GM18951 (cell line): ENCODE measurements at regions not wholly inside any gene's neighbourhood (a gene's known extent, or its start where the extent isn't known, plus 50 kb on each side); places are given as distances from the start of the nearest gene placed in this dataset.

Experiments used
- POLR2A ChIP-seq: IDR thresholded peaks from 4 replicates; pipeline ENCODE4 v1.6.1; 2011; ENCODE audit warnings: mild to moderate bottlenecking; ENCODE audit not compliant: insufficient read length, insufficient read depth; ENCODE audit errors: extremely low read depth
- in situ Hi-C: fragments of 300-500 bp; cut with MboI; formaldehyde crosslinking; loops from one replicate; pipeline ENCODE4 v1.12.0; 2022; ENCODE audit warnings: low sequenced_read_pairs, mixed read lengths, inconsistent platforms; ENCODE audit not compliant: unreplicated experiment

- in situ Hi-C loops = no loop called here
- no peak for TF ChIP-seq POLR2A
These were observed 81.8 kb upstream of the CDCA7L start for GRCh38 chr7:22027475-22027874.

- TF ChIP-seq POLR2A = no peak
- in situ Hi-C loops = no loop called here
These were observed 80.3 kb upstream of the CDCA7L start for GRCh38 chr7:22025983-22026382.

GRCh38 chr7:22025075-22025474 lies 79.4 kb upstream of the CDCA7L start:
- in situ Hi-C loops = no loop called here
- no peak for TF ChIP-seq POLR2A

- no peak for TF ChIP-seq POLR2A
These were observed 74.2 kb upstream of the CDCA7L start for GRCh38 chr7:22019931-22020330.

GRCh38 chr7:22016507-22016906 lies 70.8 kb upstream of the CDCA7L start:
- in situ Hi-C loops = loop anchor here (25.0 kb wide), 1 partner anchor 754 kb away; no protein-coding TSS in a partner anchor
- TF ChIP-seq POLR2A = no peak

More at GRCh38 chr7:22019931-22020330, 74.2 kb upstream of the CDCA7L start:
- in situ Hi-C loops = loop anchor here (25.0 kb wide), 1 partner anchor 758 kb away; no protein-coding TSS in a partner anchor

GRCh38 chr7:22013711-22014110 lies 68.0 kb upstream of the CDCA7L start:
- in situ Hi-C loops = loop anchor here (25.0 kb wide), 1 partner anchor 751 kb away; no protein-coding TSS in a partner anchor

GRCh38 chr7:22008683-22009082 lies 63.0 kb upstream of the CDCA7L start:
- TF ChIP-seq POLR2A = no peak
- in situ Hi-C loops = loop anchor here (25.0 kb wide), 1 partner anchor 746 kb away; no protein-coding TSS in a partner anchor

More at GRCh38 chr7:22013711-22014110, 68.0 kb upstream of the CDCA7L start:
- TF ChIP-seq POLR2A = no peak

GRCh38 chr7:22008087-22008486 lies 62.4 kb upstream of the CDCA7L start:
- in situ Hi-C loops = loop anchor here (25.0 kb wide), 1 partner anchor 746 kb away; no protein-coding TSS in a partner anchor
- no peak for TF ChIP-seq POLR2A

GRCh38 chr7:22005151-22005550 lies 59.5 kb upstream of the CDCA7L start:
- no peak for TF ChIP-seq POLR2A
- in situ Hi-C loops = loop anchor here (25.0 kb wide), 1 partner anchor 743 kb away; no protein-coding TSS in a partner anchor

GRCh38 chr7:22002726-22003125 lies 57.0 kb upstream of the CDCA7L start:
- no peak for TF ChIP-seq POLR2A
- in situ Hi-C loops = loop anchor here (25.0 kb wide), 1 partner anchor 740 kb away; no protein-coding TSS in a partner anchor

- TF ChIP-seq POLR2A = no peak
- in situ Hi-C loops = loop anchor here (25.0 kb wide), 1 partner anchor 739 kb away; no protein-coding TSS in a partner anchor
These were observed 55.8 kb upstream of the CDCA7L start for GRCh38 chr7:22001345-22002004.

- no peak for TF ChIP-seq POLR2A
- in situ Hi-C loops = loop anchor here (25.0 kb wide), 1 partner anchor 738 kb away; no protein-coding TSS in a partner anchor
These were observed 54.2 kb upstream of the CDCA7L start for GRCh38 chr7:21999896-22000295.

- no peak for TF ChIP-seq POLR2A
- in situ Hi-C loops = no loop called here
These were observed 50.9 kb upstream of the CDCA7L start for GRCh38 chr7:21996641-21997040.
